WI38 (cell line): ENCODE measurements at regions not wholly inside any gene's neighbourhood (a gene's known extent, or its start where the extent isn't known, plus 50 kb on each side); places are given as distances from the start of the nearest gene placed in this dataset.

Source experiments
- H3K4me3 ChIP-seq: 2 replicates; pipeline ENCODE4 v1.5.1; 2011; ENCODE audit warnings: low read depth, mild to moderate bottlenecking, control low read depth, low read length
- TF ChIP-seq, protein P1 (sequence below): IDR thresholded peaks from 2 replicates; pipeline ENCODE4 v1.5.1; 2012; ENCODE audit warnings: low read depth, mild to moderate bottlenecking, control low read depth, low read length

- TF ChIP-seq, protein P1, sequence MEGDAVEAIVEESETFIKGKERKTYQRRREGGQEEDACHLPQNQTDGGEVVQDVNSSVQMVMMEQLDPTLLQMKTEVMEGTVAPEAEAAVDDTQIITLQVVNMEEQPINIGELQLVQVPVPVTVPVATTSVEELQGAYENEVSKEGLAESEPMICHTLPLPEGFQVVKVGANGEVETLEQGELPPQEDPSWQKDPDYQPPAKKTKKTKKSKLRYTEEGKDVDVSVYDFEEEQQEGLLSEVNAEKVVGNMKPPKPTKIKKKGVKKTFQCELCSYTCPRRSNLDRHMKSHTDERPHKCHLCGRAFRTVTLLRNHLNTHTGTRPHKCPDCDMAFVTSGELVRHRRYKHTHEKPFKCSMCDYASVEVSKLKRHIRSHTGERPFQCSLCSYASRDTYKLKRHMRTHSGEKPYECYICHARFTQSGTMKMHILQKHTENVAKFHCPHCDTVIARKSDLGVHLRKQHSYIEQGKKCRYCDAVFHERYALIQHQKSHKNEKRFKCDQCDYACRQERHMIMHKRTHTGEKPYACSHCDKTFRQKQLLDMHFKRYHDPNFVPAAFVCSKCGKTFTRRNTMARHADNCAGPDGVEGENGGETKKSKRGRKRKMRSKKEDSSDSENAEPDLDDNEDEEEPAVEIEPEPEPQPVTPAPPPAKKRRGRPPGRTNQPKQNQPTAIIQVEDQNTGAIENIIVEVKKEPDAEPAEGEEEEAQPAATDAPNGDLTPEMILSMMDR: no peak
- no peak overlapping the region for H3K4me3 ChIP-seq
These were observed 135.2 kb upstream of the HES1 start for GRCh38 chr3:194000712-194001111.

DNA sequence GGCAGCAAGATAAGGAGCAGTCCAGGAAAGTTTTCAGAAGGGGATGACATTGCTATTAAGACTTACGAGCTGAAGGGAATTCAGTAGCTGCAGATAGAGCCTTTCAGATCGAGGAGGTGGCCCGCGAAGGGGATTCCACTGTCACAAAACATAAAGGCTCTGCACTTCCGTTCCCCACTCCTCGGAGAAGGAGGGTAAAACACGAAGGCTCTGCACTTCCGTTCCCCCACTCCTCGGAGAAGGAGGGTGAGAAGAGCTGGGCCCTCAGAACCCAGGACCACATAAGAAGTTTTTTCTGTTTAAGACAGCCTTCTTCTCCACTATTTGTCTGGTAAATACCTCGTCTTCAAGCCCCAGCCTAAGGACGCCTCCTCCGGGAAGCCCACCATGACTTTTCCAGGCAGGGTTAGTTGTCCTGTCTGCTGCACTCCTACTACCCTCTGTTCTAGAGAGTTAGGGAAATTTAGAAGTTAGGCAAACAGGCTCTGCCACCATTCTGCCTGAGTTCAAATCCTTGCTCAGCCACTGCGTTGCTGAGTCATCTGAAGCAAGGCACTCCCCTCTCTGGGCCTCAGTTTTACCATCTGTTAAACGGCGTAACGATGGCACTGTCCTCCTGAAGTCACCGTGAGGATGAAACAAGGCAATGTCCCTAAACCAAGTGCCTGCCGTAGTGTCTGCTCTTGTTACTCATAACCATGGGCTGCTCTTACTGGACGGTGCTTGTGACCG lies 134.1 kb upstream of the HES1 start:
- TF ChIP-seq, protein P1: no peak
- H3K4me3 ChIP-seq: no peak overlapping the region

DNA sequence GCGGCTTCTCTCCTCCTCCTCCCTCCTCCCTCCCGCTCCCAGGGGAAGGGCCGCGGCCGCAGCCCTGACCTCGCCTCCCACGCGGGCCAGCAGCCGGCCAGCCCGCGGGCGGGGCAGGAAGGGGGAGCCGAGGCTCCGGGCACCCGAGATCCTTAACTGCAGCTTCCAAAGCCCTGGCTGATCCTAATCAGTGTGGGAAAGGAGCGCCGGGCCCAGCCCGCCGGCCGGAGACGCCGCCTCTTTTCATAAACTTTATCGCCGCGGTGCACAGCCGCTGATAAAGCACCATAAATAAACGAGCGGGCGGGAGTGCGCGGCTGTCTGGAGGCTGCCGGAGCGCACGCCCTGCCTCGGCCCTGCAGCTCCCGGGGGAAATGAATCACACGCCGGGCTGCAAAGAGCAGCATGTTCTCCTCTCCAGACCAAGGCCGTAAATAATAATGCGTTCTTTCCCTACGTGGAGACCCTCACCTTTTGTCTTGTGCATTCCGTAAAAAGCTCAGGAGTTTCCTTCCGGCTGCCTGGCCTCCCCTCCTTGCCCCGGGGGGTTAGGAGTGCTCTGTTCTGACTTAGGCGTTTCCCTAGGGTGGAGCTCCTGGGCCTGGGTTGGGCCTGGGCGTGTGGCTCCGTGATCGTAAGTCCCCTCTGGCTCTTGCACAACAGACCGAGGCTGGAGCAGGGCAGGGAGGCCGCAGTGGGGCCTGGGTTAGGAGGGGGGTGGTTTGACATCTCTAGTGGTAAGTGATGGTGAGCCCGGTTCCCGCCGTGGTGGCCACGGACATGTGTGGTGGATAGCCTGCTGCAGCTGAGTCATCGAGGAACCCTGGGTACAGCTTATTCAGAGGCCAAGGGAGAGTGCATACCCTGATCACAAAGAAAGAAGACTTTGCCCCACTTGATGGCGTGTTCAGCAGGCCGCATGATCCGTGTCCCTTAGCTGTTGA lies 132.6 kb upstream of the HES1 start:
- peak overlapping the region; percentile 54 for H3K4me3 ChIP-seq
- TF ChIP-seq, protein P1: no peak

DNA sequence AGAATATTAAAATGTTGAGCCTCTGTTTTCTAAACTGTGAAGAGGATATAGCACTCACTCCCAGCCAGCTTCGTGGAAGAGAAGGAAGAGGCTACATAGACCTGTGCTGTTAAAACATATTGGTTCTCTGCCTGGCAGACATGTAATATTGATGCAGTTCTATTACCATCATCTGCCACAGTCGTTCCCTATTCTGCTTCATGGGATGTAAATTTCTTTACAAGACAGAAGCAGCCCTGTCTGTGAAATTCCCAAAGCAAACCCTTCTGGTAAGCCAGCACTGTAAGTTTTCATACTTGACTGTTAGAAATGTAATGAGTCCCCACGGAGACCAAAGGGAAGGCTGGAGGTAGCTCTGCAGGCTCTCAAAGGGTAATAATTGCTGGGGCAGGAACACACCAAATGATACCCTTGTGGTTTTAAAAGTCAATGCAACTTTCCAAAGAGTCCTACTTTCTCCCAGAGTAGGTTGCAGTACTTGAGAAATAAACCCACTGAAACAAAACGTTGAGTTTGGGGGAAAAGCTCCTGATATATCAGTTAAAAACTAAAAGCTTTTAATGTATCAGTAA lies 129.9 kb upstream of the HES1 start:
- TF ChIP-seq, protein P1: no peak
- H3K4me3 ChIP-seq: no peak overlapping the region

GRCh38 chr3:194007592-194008337 lies 128.2 kb upstream of the HES1 start:
- TF ChIP-seq, protein P1: no peak
- H3K4me3 ChIP-seq: no peak overlapping the region

DNA sequence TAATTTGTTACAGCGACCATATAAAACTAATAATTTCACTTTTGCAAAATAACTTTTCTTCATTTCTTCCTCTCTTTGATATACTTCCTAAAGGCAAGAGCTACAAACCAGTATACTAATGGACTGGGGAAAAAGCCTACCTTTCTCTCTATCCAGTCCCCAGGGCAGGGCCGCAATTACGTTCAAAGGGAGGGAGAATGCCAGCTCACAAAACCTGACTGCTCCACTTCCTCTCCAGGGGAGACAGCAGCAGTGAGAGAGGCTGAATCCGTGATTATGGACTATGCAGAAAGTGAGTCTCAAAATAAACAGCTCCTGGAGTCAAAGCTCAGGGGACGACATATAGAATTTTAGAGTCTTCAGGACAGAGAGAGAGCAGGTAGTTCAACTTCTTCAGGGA lies 126.9 kb upstream of the HES1 start:
- TF ChIP-seq, protein P1: no peak
- no peak overlapping the region for H3K4me3 ChIP-seq
